ENCODE measurements at regions not wholly inside any gene's neighbourhood (a gene's known extent, or its start where the extent isn't known, plus 50 kb on each side); places are given as distances from the start of the nearest gene placed in this dataset.

GRCh38 chr13:97875218-97875617, 78.3 kb upstream of the IPO5 start:
- H3K4me2 ChIP-seq (ENCODE audit: low read depth, low read length): no peak overlapping the region
- H3K23ac ChIP-seq (ENCODE audit: low read depth, low read length): no peak overlapping the region
- no peak overlapping the region; the same call in 1 of the 2 replicates for H3K18ac ChIP-seq (ENCODE audit: low read depth, low read length)
- dilution Hi-C loops (cut with HindIII; ENCODE audit: low sequenced_read_pairs, unreplicated experiment): no loop called here
- no peak overlapping the region for H3K56ac ChIP-seq (ENCODE audit: extremely low read depth, insufficient read depth, low read length)
- intact Hi-C loops (cut with micrococcal nuclease): no loop called here
- peaks cover 17% of the 10 kb centered on the region for H3K9me1 ChIP-seq (ENCODE audit: insufficient read depth, low read length)
- BruUV-seq (replicated peaks): no TSS peak
- no peak overlapping the region for H2AK5ac ChIP-seq (ENCODE audit: low read depth, low read length)
- TF ChIP-seq RFX5 (IDR thresholded peaks at IDR 0.05; ENCODE audit: low read depth, low read length) (no peak), NFE2L2 (IDR thresholded peaks at IDR 0.05; ENCODE audit: low read depth, low read length) (no peak), MXI1 (IDR thresholded peaks at IDR 0.05; ENCODE audit: borderline replicate concordance, low read depth, low read length) (no peak), ELK1 (IDR thresholded peaks at IDR 0.05; ENCODE audit: borderline replicate concordance, low read depth, low read length) (no peak), SMC3 (IDR thresholded peaks at IDR 0.05; ENCODE audit: low read depth, low read length) (no peak), CHD1 (IDR thresholded peaks at IDR 0.05; ENCODE audit: low read depth, low read length) (no peak), RAD21 (IDR thresholded peaks at IDR 0.05; ENCODE audit: low read length) (no peak), MAFK (IDR thresholded peaks at IDR 0.05; ENCODE audit: low read depth, low read length) (no peak), RCOR1 (IDR thresholded peaks at IDR 0.05; ENCODE audit: insufficient replicate concordance, low read length) (no peak), POLR2A (IDR thresholded peaks at IDR 0.05; ENCODE audit: low read depth, low read length) (no peak)
- H3K9me3 ChIP-seq (ENCODE audit: control insufficient read depth, insufficient read depth, low read length): no peaks in the 10 kb centered on the region
- no peak for DNase-seq
- 78% methylated on average over 2 of the region's 9 CpGs; no CpG with 5 or more reads in 1 of the 2 experiments for WGBS, 2 experiments (ENCODE audit: extremely low coverage in 2 of 2, insufficient read length in 1 of 2)
- no peak overlapping the region for H2BK5ac ChIP-seq (ENCODE audit: low read depth, low read length, poor library complexity, severe bottlenecking)
- in situ Hi-C loops (cut with MboI; ENCODE audit: low sequenced_read_pairs): no loop called here
- POLR2A ChIA-PET (ENCODE audit: unreplicated experiment): no interaction called here
- peaks cover 13% of the 10 kb centered on the region for H3K4me1 ChIP-seq (ENCODE audit: control insufficient read depth, insufficient read depth, low read length)
- H2BK20ac ChIP-seq (ENCODE audit: low read depth, low read length): no peak overlapping the region
- no peak overlapping the region for H4K5ac ChIP-seq (ENCODE audit: low read depth, low read length)
- no peak overlapping the region for H3K9ac ChIP-seq (ENCODE audit: low read depth, low read length)
- H3K36me3 ChIP-seq (ENCODE audit: control insufficient read depth, insufficient read depth, low read length): no peaks in the 10 kb centered on the region
- H3K79me1 ChIP-seq (ENCODE audit: low read depth in 1 of 2, low read length in 2 of 2): no peaks in the 10 kb centered on the region
- H3K14ac ChIP-seq (replicated peaks; ENCODE audit: low read depth, low read length): no peak overlapping the region
- CTCF ChIA-PET: interaction anchor here (0.6 kb wide), 1 partner anchor 65 kb away, joined by 3 read pairs; no protein-coding TSS in a partner anchor
- no peak overlapping the region for H4K8ac ChIP-seq (ENCODE audit: low read depth in 2 of 2, low read length in 2 of 2)
- H3K27ac ChIP-seq (ENCODE audit: insufficient read depth, low read length): no peak overlapping the region
- H4K20me1 ChIP-seq (ENCODE audit: insufficient read depth, low read length): no peaks in the 10 kb centered on the region
- no peaks in the 10 kb centered on the region for H3K27me3 ChIP-seq (ENCODE audit: control insufficient read depth, insufficient read depth, low read length)
- H3K4me3 ChIP-seq (ENCODE audit: insufficient read depth, low read depth, low read length): no peak overlapping the region
- no peak for ATAC-seq (ENCODE audit: low read depth)
- H2BK15ac ChIP-seq (ENCODE audit: low read depth, low read length): no peak overlapping the region; the same call in 2 of the 3 replicates
- H2AFZ ChIP-seq (replicated peaks; ENCODE audit: low read length, poor library complexity): no peak overlapping the region
- H2BK120ac ChIP-seq (ENCODE audit: low read depth, low read length): no peak overlapping the region
- H3K4ac ChIP-seq (ENCODE audit: low read depth, low read length): no peak overlapping the region
- H4K91ac ChIP-seq (ENCODE audit: insufficient read depth, low read depth, low read length): no peak overlapping the region
- no peak overlapping the region for H2AK9ac ChIP-seq (replicated peaks; ENCODE audit: low read depth, low read length, poor library complexity)
